HG03575 (cell line): ENCODE measurements at regions not wholly inside any gene's neighbourhood (a gene's known extent, or its start where the extent isn't known, plus 50 kb on each side); places are given as distances from the start of the nearest gene placed in this dataset.
"Not testable (repeated sequence)": the region's sequence is repeated elsewhere in the genome, so short reads cannot be mapped to it uniquely, and the experiment has no call there.

Source experiments
- ATAC-seq: cut with Tn5 transposase; IDR thresholded peaks from one replicate; pipeline ENCODE4 v1.9.1; 2021; ENCODE audit not compliant: unreplicated experiment, insufficient number of reproducible peaks, low FRiP score; ENCODE audit errors: extremely low read depth

DNA sequence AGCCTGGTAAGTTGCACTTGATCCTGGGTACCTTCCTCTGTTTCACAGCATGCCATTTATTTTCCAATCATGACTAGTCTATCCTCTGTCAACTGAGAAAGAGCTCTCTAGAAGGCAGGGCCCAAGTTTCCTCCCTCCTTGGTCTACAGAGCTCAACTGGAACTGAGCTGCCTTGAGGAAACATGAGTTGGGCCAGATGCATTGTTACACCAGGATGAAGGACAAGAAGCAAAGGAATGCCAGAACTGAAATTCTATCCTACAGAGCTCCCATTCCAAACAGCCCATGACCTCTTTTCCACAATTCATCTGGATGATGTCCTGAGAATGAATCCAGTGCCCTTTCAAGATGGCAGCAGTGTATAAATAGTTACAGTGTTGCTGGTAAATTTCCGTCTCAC, 66.7 kb upstream of the E2F3 start:
- ATAC-seq, result no peak

- no peak for ATAC-seq
Observed at GRCh38 chr6:20335872-20336271, 65.8 kb upstream of the E2F3 start.

DNA sequence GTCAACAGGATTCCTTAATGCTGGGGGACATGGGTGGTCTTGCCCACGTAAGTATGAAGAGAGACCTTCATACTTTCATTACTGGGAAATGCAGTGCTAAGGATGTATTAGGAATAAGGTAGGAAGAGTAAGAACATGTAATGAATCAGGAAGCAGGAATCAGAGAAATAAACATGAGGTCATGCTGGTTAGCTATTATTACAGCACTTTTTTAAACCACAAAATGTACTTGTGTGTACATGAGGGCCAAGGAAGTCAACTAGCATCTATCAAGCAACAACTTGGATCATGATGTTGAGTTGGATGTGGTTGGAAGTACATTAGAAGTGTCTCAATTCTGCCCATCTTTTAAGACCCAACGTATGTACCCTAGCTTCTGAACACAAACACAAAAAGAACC, 63.5 kb upstream of the E2F3 start:
- ATAC-seq, result no peak

- ATAC-seq, result no peak
Observed at GRCh38 chr6:20340068-20340848, 61.4 kb upstream of the E2F3 start.

DNA sequence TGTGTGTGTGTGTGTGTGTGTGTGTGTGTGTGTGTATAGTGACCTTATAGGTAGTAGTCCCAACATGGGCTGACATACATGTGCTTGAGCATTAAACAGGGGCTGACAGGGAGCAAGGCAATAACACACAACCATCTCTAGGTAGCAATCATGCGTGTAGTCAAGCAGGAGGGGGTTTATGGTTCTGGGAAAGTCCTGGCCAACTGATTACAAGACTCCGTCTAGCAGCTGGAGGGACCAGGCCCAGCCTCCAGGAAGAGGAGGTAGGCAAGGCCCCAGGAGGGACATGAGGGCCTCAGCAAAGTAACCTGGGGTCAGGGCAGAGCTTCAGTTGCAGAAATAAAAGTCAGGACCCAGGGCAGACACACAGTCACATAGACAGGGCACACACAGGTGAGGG, 60.6 kb upstream of the E2F3 start:
- ATAC-seq, result no peak

- ATAC-seq, result no peak
Observed at GRCh38 chr6:20341564-20341963, 60.1 kb upstream of the E2F3 start.

DNA sequence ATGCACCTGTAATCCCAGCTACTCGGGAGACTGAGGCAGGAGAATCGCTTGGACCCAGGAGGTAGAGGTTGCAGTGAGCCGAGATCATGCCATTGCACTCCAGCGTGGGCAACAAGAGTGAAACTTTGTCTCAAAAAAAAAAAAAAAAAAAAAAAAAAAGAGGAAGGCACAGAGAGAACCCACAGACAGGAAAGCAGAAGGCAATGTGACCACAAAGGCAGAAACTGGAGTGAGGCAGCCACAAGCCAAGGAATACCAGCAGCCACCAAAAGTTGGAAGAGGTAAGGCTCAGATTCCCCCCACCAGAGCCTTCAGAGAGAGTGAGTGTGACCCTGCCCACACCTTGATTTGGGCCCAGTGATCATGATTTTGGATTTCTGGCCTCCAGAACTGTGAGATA, 54.7 kb upstream of the E2F3 start:
- ATAC-seq, result not testable (repeated sequence)

DNA sequence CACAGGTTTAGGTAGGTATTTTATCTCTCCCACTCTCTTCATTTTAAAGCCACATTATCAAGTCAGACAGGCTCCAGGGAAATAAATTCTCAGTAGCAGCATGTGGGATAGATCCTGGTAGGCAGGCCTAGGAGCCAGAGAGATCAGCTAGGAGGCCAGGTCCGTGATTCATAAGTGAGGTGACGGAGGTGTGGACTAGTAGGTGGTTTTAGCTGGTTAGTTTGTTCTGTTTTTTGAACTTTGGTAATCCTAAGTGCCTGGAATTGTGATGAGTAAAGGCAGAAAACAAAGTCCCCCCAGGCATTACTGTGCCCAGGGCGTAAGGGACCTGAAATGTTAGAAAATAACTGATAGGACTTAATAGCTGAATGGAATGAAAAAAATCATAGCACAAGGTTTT, 53.6 kb upstream of the E2F3 start:
- no peak for ATAC-seq

DNA sequence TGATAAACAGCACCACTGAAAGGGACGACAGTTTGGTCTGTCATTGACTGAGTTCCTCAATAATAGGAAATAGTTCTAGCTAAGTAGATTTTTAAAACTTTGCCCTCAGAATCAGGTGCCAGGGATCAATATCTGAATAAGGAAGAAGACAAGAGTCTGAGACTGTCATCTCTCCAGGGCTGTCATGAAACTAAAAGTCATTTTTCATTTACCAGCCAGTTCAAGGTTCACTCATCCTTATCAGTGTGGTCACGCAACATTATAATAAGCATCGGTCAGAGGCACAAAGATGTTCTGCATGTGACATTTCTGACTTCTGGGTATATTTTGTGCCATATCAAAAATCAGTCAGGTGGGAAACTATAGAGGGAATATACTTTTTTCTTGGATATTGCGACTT, 52.5 kb upstream of the E2F3 start:
- no peak for ATAC-seq

DNA sequence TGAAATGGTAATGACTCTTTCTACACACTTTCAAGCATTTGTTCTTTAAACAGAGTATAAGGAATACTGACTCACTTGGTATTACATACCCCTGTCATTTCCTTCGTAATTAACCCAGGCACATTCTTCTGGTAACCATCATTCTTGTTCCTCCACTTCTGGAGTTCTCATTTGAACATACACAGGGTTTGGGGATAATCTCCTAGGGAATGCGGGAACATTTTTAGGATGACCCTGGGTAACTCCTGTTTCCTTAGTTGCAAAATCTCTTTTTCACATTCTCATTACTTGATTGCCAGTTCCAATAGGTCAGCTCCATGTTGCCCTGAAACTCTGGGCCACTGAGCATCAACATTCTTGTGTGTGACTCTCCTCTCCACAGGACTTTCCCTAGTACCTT, 51.5 kb upstream of the E2F3 start:
- no peak for ATAC-seq

GRCh38 chr6:20351534-20351933, 50.1 kb upstream of the E2F3 start:
- ATAC-seq, result no peak
